ENCODE measurements at regions not wholly inside any gene's neighbourhood (a gene's known extent, or its start where the extent isn't known, plus 50 kb on each side); places are given as distances from the start of the nearest gene placed in this dataset.
"Not testable (repeated sequence)": the region's sequence is repeated elsewhere in the genome, so short reads cannot be mapped to it uniquely, and the experiment has no call there.

DNA sequence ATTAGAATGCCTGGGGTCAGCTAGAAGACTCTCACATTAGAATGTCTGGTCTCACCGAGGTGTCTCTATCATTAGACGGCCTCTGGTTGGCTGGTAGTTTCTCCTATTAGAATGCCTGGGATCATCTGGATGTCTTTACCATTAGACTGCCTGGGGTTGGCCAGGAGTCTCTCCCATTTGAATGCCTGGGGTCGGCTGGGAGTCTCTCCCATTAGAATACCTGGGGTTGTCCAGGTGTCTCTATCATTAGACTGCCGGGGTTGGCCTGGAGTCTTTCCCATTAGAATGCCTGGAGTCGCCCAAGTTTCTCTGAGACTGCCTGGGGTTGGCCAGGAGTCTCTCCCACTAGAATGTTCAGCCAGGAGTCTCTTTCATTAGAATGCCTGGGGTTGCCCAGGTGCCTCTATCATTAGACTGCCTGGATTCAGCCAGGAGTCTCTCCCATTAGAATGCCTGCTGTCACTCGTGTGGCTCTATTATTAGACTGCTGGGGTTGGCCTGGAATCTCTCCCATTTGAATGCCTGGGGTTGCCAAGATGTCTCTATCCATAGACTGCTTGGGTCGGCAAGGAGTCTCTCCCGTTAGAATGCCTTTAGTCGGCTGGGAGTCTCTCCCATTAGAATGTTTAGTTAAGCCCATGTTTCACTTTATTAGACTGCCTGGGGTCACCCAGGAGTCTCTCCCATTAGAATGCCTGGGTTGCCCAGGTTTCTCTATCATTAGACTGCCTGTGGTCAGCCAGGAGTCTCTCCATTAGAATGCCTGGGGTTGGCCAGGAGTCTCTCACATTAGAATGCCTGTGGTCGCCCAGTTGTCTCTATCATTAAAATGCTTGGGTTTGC lies 1467.8 kb downstream of the UQCRFS1 start:
- DNase-seq = peak; percentile 10

DNA sequence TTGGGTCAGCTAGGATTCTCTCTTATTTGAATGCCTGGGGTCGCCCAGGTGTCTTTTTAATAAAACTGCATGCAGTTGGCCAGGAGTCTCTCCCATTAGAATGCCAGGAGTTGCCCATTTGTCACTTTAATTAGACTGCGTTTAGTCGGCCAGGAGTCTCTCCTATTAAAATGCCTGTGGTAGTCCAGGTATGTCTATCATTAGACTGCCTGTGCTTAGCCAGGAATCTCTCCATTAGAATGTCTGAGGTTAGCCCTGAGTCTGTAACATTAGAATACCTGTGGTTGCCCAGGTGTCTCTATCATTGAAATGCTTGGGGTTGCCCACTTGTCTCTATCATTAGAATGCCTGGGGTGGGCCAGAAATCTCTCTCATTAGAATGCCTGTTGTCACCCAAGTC lies 1470.9 kb downstream of the UQCRFS1 start:
- DNase-seq = no peak

DNA sequence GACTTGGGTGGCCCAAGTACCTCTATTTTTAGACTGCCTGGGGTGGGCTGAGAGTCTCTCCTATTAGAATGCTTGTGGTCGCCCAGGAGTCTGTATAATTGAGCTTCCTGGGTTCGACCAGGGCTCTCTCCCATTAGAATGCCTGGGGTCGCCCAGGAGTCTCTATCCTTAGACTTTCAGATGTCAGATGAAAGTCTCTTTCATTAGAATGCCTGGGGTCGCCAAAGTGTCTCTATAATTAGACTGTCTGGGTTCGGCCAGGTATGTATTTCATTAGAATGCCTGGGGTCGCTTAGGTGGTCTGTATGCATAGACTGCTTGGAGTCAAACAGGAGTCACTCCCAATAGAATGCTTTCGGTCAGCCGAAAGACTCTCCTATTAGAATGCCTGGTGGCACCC lies 1471.7 kb downstream of the UQCRFS1 start:
- peak; percentile 6 for DNase-seq

DNA sequence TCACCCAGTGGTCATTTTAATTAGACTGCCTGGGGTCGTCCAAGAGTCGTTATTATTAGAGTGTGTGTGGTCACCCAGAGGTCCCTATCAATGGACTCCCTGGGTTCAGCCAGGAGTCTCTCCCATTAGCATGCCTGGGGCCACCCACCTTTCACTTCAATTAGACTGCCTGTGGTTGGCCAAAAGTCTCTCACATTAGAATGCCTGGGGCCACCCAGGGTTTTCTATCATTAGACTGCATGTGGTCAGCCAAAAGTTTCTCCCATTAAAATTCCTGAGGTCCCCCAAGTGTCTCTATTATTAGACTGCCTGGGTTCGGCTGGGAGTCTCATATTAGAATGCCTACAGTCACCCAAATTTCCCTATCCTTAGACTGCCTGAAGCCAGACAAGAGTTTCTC lies 1472.6 kb downstream of the UQCRFS1 start:
- DNase-seq = peak; percentile 5

DNA sequence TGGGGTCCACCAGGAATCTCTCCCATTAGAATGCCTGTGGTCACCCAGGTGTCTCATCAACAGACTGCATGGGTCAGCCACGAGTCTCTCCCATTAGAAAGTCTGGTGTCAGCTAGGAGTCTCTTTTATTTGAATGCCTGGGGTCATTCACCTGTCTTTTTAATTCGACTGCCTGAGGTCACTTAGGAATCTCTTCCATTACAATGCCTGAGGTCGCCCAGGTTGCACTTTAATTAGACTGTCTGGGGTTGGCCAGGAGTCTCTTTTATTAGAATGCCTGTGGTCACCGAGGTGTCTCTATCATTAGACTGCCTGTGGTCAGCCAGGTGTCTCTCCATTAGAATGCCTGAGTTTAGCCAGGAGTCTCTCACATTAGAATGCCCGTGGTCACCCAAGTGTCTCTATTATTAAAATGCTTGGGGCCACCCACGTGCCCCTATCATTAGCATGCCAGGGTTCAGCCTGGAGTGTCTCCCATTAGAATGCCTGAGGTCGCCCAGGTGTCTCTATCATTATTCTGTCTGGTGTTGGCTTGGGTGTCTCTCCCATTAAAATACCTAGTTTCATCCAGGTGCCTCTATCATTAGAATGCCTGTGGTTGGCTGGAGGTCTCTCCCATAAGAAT lies 1474.3 kb downstream of the UQCRFS1 start:
- peak; percentile 1 for DNase-seq

DNA sequence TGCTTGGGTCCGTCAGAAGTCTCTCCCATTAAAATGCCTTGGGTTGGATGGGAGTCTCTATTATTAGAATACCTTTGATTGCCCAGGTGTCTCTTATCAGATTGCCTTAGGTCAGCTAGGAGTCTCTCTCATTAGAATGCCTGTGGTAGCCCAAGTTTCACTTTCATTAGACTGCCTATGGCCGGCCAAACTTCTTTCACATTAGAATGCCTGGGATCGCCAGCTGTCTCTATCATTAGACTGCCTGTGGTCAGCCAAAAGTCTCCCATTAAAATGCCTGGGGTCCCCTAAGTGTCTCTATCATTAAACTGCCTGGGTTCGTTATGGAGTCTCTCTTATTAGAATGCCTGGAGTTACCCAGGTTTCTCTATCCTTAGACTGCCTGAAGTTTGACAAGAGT lies 1476.7 kb downstream of the UQCRFS1 start:
- DNase-seq = no peak

DNA sequence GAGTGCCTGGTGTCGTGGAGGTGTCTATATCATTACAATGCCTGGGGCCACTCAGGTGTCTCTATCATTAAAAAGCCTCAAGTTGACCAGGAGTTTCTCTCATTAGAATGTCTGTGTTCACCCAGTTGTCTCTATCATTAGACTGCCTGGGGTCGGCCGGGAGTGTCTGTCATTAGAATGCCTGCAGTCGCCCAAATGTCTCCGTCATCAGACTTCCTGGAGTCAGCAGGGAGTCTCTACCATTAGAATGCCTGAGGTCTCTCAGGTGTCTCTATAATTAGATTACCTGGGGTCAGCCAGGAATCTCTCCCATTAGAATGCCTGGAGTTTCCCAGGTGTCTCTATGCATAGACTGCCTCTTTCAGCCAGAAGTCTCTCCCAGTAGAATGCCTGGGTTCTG lies 1477.6 kb downstream of the UQCRFS1 start:
- DNase-seq = no peak

DNA sequence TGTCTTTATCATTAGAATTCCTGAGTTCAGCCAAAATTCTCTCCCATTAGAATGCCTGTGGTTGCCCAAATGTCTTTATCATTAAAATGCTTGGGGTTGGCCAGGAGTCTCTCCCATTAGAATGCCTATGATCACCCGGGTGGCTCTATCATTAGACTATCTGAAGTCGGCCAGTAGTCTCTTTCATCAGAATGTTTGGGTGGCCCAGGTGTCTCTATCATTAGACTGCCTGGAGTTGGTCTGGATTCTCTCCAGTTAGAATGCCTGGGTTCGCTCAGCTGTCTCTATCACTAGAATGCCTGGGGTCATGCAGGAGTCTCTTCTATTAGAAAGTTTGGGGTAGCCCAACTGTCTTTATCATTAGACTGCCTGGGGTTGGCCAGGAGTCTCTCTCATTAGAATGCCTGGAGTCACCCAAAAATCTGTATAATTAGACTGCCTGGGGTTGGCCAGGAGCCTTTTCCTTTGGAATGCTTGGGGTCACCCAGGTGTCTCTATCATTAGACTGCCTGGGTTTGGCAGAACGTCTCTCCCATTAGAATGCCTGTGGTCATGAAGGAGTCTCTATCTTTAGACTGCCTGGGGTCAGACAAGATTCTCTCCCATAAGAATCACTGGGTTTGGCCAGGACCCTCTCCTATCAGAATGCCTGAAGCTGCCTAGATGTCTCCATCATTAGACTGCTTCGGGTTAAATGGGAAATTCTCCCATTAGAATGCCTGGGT lies 1478.3 kb downstream of the UQCRFS1 start:
- no peak for DNase-seq

DNA sequence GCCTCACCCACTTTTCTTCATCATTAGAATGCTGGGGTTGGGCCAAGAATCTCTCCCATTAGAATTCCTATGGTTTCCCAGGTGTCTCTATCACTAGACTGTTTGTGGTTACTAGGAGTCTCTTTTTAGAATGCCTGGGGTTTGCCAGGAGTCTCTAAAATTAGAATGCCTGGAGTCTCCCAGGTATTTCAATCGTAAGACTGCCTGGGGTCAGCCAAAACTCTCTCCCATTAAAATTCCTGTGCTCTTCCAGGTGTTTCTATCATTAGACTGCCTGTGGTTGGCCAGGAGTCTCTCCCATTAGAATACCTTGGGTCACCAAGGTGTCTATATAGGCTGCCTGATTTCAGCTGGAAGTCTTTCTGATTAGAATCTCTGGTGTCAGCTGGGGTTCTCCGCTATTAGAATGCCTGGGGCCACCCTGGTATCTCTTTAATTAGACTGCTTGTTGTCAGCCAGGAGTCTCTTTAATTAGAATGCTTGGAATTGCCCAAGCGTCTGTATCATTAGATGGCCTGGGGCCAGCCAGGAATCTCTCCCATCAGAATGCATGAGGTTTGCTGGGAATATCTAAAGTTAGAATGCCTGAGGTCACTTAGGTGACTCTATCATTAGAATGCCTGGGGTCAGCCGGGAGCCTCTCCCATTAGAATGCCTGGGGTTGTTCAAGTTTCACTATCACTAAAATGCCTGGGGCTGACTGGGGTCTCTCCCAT lies 1479.2 kb downstream of the UQCRFS1 start:
- no peak for DNase-seq

DNA sequence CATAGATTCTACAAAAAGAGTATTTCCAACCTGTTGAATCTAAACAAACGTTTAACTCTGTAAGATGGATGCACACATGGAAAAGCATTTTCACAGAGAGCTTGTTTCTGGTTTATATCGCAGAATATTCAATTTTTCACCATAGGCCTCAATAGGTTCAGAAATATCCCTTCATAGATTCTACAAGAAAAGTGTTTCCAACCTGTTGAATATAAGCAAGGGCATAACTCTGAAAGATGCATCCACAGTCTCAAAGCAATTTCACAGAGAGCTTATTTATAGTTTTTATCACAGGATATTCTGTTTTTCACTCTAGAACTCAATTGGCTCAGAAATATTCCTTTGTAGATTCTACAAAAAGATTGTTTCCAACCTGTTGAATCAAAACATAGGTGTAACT lies 1483.6 kb downstream of the UQCRFS1 start:
- no peak for DNase-seq

DNA sequence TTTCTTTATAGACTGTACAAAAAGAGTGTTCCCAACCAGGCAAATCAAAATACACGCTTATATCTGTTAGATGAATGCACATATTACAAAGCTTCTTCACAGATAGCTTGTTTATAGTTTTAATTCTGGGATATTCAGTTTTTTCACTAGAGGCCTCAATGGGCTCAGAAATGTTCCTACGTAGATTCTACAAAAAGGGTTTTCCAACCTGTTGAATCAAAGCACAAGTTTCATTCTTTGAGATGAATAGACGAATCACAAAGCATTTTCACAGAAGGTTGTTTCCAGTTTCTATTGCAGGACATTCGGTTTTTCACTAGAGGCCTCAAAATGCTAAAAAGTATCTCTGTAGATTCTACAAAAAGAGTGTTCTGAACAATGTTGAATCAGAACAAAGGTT lies 1490.3 kb downstream of the UQCRFS1 start:
- DNase-seq = no peak

DNA sequence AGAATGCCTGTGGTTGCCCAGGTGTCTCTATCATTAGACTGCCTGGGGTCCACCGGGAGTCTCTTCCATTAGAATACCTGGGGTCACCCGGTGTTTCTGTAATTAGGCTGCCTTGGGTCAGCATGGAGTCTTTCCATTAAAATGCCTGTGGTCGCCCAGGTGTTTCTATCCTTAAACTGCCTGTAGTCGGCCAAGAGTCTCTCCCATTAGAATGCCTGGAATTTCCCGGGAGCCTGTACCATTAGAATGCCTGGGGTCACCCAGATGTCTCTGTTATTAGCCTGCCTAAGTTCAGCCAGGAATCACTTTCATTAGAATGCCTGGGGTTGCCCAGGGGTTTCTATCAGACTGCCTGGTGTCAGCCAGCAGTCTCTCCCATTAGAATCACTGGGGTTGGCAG lies 1492.8 kb downstream of the UQCRFS1 start:
- DNase-seq = no peak

DNA sequence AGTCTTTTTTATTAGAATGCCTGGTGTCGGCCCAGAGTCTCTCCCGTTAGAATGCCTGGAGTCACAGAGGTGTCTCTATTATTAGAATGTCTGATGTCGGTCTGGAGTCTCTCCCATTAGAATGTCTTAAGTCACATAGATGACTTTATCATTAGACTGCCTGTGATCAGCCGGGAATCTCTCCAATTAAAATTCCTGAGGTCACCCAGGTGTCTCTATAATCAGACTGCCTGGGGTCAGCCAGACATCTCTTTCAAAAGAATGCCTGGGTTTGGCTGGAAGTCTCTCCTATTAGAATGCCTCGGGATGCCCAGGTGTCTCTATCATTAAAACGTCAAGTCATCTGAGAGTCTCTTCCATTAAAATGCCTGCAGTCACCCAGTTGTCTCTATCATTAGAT lies 1493.9 kb downstream of the UQCRFS1 start:
- DNase-seq = no peak

DNA sequence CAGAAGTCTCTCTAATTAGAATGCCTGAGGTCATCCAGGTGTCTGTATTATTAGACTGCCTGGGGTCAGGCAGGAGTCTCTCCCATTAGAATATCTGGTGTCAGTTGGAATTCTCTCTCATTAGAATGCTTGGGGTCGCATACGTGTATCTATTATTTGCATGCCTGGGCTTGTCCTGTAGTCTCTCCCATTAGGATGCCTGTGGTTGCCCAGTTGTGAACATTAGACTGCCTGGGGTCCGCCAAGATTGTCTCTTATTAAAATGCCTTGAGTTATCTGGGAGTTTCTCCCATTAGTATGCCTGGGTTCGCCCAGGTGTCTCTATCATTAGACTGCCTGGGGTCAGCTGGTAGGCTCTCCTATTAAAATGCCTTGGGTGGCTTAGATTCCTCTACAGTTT lies 1494.7 kb downstream of the UQCRFS1 start:
- no peak for DNase-seq

DNA sequence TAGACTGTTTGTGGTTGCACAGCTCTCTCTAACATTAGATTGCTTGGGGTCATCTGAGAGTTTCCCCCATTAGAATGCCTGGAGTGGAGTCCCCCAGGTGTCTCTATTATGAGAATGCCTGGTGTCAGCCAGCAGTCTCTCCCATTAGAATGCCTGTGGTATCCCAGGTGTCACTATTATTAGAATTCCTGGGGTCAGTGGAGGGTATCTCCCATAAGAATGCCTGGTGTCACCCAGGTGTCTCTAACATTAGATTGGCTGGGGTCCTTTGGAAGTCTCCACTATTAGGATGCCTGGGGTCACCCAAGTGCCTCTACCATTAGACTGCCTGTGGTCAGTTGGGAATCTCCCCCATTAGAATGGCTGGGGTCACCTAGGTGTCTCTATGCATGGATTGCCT lies 1495.1 kb downstream of the UQCRFS1 start:
- no peak for DNase-seq

DNA sequence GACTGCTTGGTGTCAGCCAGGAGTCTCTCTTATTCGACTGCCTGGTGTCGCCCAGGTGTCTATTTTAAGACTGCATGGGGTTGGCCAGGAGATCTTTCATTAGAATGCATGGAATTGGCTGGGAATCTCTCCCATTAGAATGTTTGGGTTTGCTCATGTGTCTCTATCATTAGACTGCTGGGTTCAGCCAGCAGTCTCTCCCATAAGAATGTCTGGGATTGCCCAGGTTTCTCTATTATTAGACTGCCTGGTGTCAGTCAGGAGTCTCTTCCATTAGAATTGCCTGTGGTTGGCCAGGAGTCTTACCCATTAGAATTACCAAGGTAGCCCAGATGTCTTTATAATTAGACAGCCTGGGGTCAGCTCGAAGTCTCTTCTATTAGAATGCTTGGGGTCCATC lies 1496.0 kb downstream of the UQCRFS1 start:
- DNase-seq = no peak

DNA sequence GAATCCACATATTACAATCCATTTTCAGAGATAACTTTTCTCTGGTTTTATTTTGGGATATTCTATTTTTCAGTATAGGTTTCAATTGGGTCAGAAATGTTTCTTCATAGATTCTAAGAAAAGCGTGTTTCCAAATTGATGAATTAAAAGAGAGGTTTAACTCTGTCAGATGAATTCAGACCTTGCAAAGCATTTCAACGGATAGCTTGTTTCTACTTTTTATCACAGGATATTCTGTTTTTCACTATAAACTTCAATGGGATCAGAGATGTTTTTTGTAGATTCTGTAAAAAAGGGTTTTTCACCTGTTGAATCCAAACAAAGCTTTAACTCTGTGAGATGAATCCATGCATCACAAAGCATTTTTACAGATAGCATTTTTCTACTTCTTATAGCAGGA lies 1498.1 kb downstream of the UQCRFS1 start:
- DNase-seq = no peak

DNA sequence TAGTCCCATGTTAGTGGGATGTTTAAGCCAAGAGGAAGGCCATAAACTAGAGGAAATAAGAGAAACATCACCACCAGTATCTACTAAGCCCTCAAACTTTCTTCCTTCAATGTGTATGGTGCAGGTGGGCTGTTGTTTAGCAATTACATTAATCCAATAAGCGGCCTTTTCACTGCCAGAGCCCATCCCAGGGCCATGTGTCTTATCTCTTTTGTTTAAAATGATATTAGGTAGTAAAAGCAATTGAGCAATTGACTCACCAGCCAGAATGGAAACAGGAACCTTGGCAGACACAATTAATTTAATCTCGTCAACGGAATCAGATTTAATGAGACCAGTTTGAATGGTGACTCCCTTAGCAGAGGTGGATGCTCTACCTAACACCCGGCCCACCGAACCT lies 1503.5 kb downstream of the UQCRFS1 start:
- DNase-seq = no peak

DNA sequence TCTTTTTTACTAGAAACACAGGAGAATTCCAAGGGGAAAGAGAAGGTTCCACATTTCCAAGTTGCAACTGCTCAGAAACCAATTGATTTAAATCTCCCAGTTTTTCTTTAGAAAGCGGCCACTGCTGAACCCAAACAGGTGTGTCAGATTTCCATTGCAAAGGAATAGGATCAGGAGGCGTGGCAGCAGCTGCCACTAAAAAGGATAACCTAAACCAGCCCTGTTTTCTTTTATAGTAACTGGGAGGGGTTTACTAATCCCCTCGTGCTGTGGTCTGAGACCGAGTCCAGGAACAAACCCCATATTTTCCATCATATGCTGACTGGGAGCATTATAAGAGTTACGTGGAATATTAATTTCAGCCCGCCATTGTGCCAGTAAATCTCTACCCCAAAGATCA lies 1504.0 kb downstream of the UQCRFS1 start:
- DNase-seq = not testable (repeated sequence)

DNA sequence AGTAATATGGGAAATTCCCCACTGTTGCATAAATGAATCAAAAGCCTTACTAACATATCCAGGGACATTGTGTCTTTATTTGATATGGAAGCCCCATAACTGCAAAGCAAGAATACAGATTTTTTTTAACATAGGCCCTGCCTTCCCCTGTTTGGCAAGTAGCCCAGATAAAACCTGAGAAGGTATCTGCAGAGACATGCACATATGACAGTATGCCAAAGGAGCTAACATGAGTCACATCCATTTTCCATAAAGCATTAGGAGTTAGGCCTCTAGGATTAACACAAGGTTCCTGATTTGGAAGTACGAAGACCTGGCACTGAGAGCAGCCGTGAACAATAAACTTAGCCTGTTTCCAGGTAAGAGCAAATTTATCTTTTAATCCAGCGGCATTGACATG lies 1505.9 kb downstream of the UQCRFS1 start:
- not testable (repeated sequence) for DNase-seq

DNA sequence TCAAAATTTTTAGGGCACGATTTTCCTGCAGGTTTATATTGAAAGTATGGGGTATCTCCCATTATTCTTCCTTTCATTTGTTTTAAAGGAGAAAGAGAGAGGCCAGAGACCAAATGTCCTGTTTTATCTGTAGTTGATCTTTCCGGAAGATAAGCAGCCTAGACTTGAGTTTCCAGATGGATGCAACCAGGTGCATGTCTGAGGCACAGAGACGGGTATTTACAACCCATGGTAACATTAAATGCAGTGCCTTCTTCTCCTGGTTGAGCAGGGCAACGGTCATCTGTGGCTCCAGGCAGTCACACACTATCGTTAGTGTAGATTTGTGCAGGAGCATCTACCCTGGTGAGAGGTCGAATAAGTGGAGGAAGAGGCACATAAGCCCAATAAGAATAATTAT lies 1507.1 kb downstream of the UQCRFS1 start:
- DNase-seq = no peak

DNA sequence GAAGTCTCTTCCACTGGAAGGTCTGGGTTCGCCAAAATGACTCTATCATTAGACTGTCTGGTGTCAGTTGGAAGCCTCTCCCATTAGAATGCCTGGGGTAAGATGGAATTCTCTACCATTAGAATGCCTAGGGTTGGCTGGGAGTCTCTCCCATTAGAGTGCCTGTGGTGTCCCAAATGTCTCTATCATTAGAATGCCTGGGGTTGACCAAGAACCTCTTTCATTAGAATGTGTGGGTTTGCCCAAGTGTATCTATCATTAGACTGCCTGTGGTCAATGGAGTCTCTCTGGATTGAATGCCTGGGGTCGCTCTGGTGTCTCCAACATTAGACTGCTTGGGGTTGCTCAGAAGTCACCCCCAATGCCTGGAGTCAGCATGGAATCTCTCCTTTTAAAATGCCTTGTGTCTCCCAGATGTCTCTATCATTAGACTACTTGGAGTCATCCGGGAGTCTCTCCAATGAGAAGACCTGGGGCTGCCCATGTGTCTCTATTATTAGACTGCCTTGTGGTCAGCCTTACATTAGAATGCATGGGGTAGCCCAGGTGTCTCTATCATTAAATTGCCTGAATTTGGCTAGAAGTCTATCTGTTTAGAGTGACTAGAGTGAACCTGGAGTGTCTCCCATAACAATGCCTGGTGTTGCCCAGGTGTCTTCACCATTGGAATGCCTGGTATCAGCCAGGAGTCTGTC lies 1518.4 kb downstream of the UQCRFS1 start:
- DNase-seq = no peak

DNA sequence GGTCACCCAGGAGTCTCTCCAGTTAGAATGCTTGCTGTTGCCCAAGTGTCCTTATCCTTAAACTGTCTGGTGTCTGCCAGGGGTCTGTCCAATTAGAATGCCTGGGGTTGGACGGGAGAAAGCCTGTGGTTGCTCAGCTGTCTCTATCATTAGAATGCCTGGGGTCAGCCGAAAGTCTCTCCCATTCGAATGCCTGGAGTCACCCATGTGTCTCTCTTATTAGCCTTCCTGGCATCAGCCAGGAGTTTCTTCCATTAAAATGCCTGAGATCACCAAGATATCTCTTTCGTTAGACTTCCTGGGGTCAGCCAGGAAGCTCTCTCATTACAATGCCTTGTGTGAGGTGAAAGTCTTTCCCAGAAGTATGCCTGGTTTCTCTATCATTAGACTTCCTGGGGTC lies 1521.0 kb downstream of the UQCRFS1 start:
- no peak for DNase-seq
